ENCODE measurements at regions not wholly inside any gene's neighbourhood (a gene's known extent, or its start where the extent isn't known, plus 50 kb on each side); places are given as distances from the start of the nearest gene placed in this dataset.

- TF ChIP-seq SP1 (IDR thresholded peaks at IDR 0.05): no peak
- no peak for TF ChIP-seq ARNT (IDR thresholded peaks at IDR 0.05)
- TF ChIP-seq BHLHE40 (IDR thresholded peaks at IDR 0.05; ENCODE audit: borderline replicate concordance): no peak
- no peak for TF ChIP-seq PKNOX1 (IDR thresholded peaks at IDR 0.05)
- TF ChIP-seq ELF4 (IDR thresholded peaks at IDR 0.05): no peak
- TF ChIP-seq FOXA1 (IDR thresholded peaks at IDR 0.05): no peak
- no peak for TF ChIP-seq SUZ12 (IDR thresholded peaks at IDR 0.05)
- no peak for TF ChIP-seq TARDBP (IDR thresholded peaks at IDR 0.05)
- no peak for TF ChIP-seq NFRKB (IDR thresholded peaks at IDR 0.05)
- TF ChIP-seq CTBP1 (IDR thresholded peaks at IDR 0.05; ENCODE audit: borderline replicate concordance): no peak
These were observed 97.0 kb upstream of the PFKP start for GRCh38 chr10:2970190-2970823.
